IMR-90 (cell line): ENCODE measurements at regions not wholly inside any gene's neighbourhood (a gene's known extent, or its start where the extent isn't known, plus 50 kb on each side); places are given as distances from the start of the nearest gene placed in this dataset.

Experiments used
- ATAC-seq: fragments of 200-7000 bp; cut with Tn5 transposase; 2 replicates; pipeline ENCODE4 v1.9.1; 2020; ENCODE audit warnings: low read depth, mild to moderate bottlenecking, moderate library complexity
- BruUV-seq: library from RNA; stranded (reverse); fragments of 400-500 nt; replicated peaks from 2 replicates; lab custom pipeline; 2021; lab: Mats Ljungman, UMichigan
- CTCF ChIA-PET: fragments of 300-600 bp; formaldehyde crosslinking; extraction: SDS; loops from one replicate; lab custom pipeline; 2021; ENCODE audit warnings: antibody characterized with exemption; lab: Yijun Ruan, JAX
- POLR2A ChIA-PET: fragments of 300-600 bp; sonication (Branson Sonifier 250); formaldehyde crosslinking; loops from one replicate; lab custom pipeline; 2022; ENCODE audit warnings: antibody characterized with exemption; ENCODE audit not compliant: unreplicated experiment; lab: Charles Lee
- DNase-seq: peaks from one replicate; pipeline ENCODE4 v3.0.0; 2013
- H2AFZ ChIP-seq: replicated peaks from 2 replicates; pipeline ENCODE3; 2013; ENCODE audit warnings: low read length, mild to moderate bottlenecking; ENCODE audit not compliant: poor library complexity
- H2AK5ac ChIP-seq: 2 replicates; pipeline ENCODE4 v1.6.1; 2013; ENCODE audit warnings: low read depth, low read length, inconsistent platforms
- H2AK9ac ChIP-seq: replicated peaks from 2 replicates; pipeline ENCODE3; 2013; ENCODE audit warnings: mild to moderate bottlenecking, low read depth, low read length, moderate library complexity; ENCODE audit not compliant: poor library complexity
- H2BK120ac ChIP-seq: 2 replicates; pipeline ENCODE4 v1.6.1; 2013; ENCODE audit warnings: low read depth, low read length, inconsistent platforms
- H2BK15ac ChIP-seq: 3 replicates; pipeline ENCODE4 v1.6.1; 2013; ENCODE audit warnings: low read depth, low read length, inconsistent platforms
- H2BK20ac ChIP-seq: 2 replicates; pipeline ENCODE4 v1.6.1; 2013; ENCODE audit warnings: low read depth, mild to moderate bottlenecking, inconsistent platforms, low read length, moderate library complexity
- H2BK5ac ChIP-seq: 2 replicates; pipeline ENCODE4 v1.6.1; 2013; ENCODE audit warnings: mild to moderate bottlenecking, low read depth, low read length, inconsistent platforms; ENCODE audit not compliant: poor library complexity, severe bottlenecking
- H3K14ac ChIP-seq: replicated peaks from 2 replicates; pipeline ENCODE4 v1.6.1; 2013; ENCODE audit warnings: low read depth, low read length, inconsistent platforms
- H3K18ac ChIP-seq: 2 replicates; pipeline ENCODE4 v1.6.1; 2013; ENCODE audit warnings: low read depth, low read length, control low read depth
- H3K23ac ChIP-seq: 2 replicates; pipeline ENCODE4 v1.6.1; 2013; ENCODE audit warnings: low read depth, low read length, inconsistent platforms
- H3K27ac ChIP-seq: 2 replicates; pipeline ENCODE4 v1.5.1; 2013; ENCODE audit warnings: mild to moderate bottlenecking, control low read depth, low read length; ENCODE audit not compliant: insufficient read depth
- H3K27me3 ChIP-seq: 2 replicates; pipeline ENCODE4 v1.6.1; 2013; ENCODE audit warnings: low read length; ENCODE audit not compliant: control insufficient read depth, insufficient read depth
- H3K36me3 ChIP-seq: 2 replicates; pipeline ENCODE4 v1.6.1; 2013; ENCODE audit warnings: low read length, mixed read lengths; ENCODE audit not compliant: control insufficient read depth, insufficient read depth
- H3K4ac ChIP-seq: 2 replicates; pipeline ENCODE4 v1.6.1; 2013; ENCODE audit warnings: low read depth, low read length, inconsistent platforms
- H3K4me1 ChIP-seq: 2 replicates; pipeline ENCODE4 v1.6.1; 2013; ENCODE audit warnings: low read length, mixed read lengths; ENCODE audit not compliant: control insufficient read depth, insufficient read depth
- H3K4me2 ChIP-seq: 2 replicates; pipeline ENCODE4 v1.6.1; 2013; ENCODE audit warnings: low read depth, mild to moderate bottlenecking, control low read depth, low read length, moderate library complexity
- H3K4me3 ChIP-seq: 2 replicates; pipeline ENCODE4 v1.5.1; 2013; ENCODE audit warnings: low read depth, mild to moderate bottlenecking, control low read depth, low read length, moderate library complexity; ENCODE audit not compliant: insufficient read depth
- H3K56ac ChIP-seq: 2 replicates; pipeline ENCODE4 v1.6.1; 2013; ENCODE audit warnings: low read length, inconsistent platforms; ENCODE audit not compliant: insufficient read depth; ENCODE audit errors: extremely low read depth
- H3K79me1 ChIP-seq, 2 experiments: 2 replicates each; pipeline ENCODE4 v1.6.1; 2013; ENCODE audit warnings: low read length in 2 of 2, inconsistent platforms in 1 of 2, low read depth in 1 of 2
- H3K9ac ChIP-seq: 2 replicates; pipeline ENCODE4 v1.6.1; 2013; ENCODE audit warnings: low read depth, low read length, control low read depth
- H3K9me1 ChIP-seq: 2 replicates; pipeline ENCODE4 v1.6.1; 2013; ENCODE audit warnings: low read length, inconsistent platforms; ENCODE audit not compliant: insufficient read depth
- H3K9me3 ChIP-seq: 2 replicates; pipeline ENCODE4 v1.6.1; 2013; ENCODE audit warnings: low read length; ENCODE audit not compliant: control insufficient read depth, insufficient read depth
- H4K20me1 ChIP-seq: 2 replicates; pipeline ENCODE4 v1.6.1; 2013; ENCODE audit warnings: low read length, inconsistent platforms; ENCODE audit not compliant: insufficient read depth
- H4K5ac ChIP-seq: 2 replicates; pipeline ENCODE4 v1.6.1; 2013; ENCODE audit warnings: mild to moderate bottlenecking, low read depth, low read length, control low read depth
- H4K8ac ChIP-seq, 2 experiments: 2 replicates each; pipeline ENCODE4 v1.6.1; 2013; ENCODE audit warnings: low read depth in 2 of 2, low read length in 2 of 2, control low read depth in 1 of 2, inconsistent platforms in 1 of 2
- H4K91ac ChIP-seq: 2 replicates; pipeline ENCODE4 v1.6.1; 2013; ENCODE audit warnings: low read depth, low read length, inconsistent platforms; ENCODE audit not compliant: insufficient read depth
- BHLHE40 ChIP-seq: fragments of 150-350 bp; IDR thresholded peaks from 2 replicates; pipeline ENCODE4 v1.6.1; 2016; ENCODE audit warnings: mild to moderate bottlenecking, low read depth, low read length
- CEBPB ChIP-seq: IDR thresholded peaks from 2 replicates; pipeline ENCODE4 v1.6.1; 2012; ENCODE audit warnings: low read depth, low read length, improper control_type of control experiment
- CHD1 ChIP-seq: IDR thresholded peaks from 2 replicates; pipeline ENCODE4 v1.6.1; 2012; ENCODE audit warnings: low read depth, low read length, improper control_type of control experiment
- CTCF ChIP-seq: conservative IDR thresholded peaks from 2 replicates; pipeline ENCODE4 v1.5.1; 2012; ENCODE audit warnings: mild to moderate bottlenecking, low read depth, low read length, improper control_type of control experiment
- ELK1 ChIP-seq: fragments of 150-350 bp; IDR thresholded peaks from 2 replicates; pipeline ENCODE4 v1.6.1; 2016; ENCODE audit warnings: low read depth, mild to moderate bottlenecking, low read length, moderate library complexity, borderline replicate concordance
- FOS ChIP-seq: fragments of 150-350 bp; IDR thresholded peaks from 2 replicates; pipeline ENCODE4 v1.6.1; 2016; ENCODE audit warnings: low read depth, low read length
- MAFK ChIP-seq: IDR thresholded peaks from 2 replicates; pipeline ENCODE4 v1.6.1; 2012; ENCODE audit warnings: low read depth, low read length, improper control_type of control experiment
- MAZ ChIP-seq: IDR thresholded peaks from 2 replicates; pipeline ENCODE4 v1.6.1; 2012; ENCODE audit warnings: low read depth, mild to moderate bottlenecking, low read length, improper control_type of control experiment, moderate library complexity, borderline replicate concordance
- MXI1 ChIP-seq: IDR thresholded peaks from 2 replicates; pipeline ENCODE4 v1.6.1; 2012; ENCODE audit warnings: low read depth, mild to moderate bottlenecking, low read length, moderate library complexity, borderline replicate concordance
- NFE2L2 ChIP-seq: fragments of 150-350 bp; IDR thresholded peaks from 2 replicates; pipeline ENCODE4 v1.6.1; 2016; ENCODE audit warnings: low read depth, mild to moderate bottlenecking, low read length
- POLR2A ChIP-seq: IDR thresholded peaks from 2 replicates; pipeline ENCODE4 v1.6.1; 2012; ENCODE audit warnings: mild to moderate bottlenecking, low read depth, low read length
- RAD21 ChIP-seq: IDR thresholded peaks from 2 replicates; pipeline ENCODE4 v1.6.1; 2012; ENCODE audit warnings: low read length, improper control_type of control experiment
- RCOR1 ChIP-seq: IDR thresholded peaks from 2 replicates; pipeline ENCODE4 v1.6.1; 2012; ENCODE audit warnings: mild to moderate bottlenecking, low read length, improper control_type of control experiment; ENCODE audit not compliant: insufficient replicate concordance
- RFX5 ChIP-seq: IDR thresholded peaks from 2 replicates; pipeline ENCODE4 v1.8.0; 2012; ENCODE audit warnings: low read depth, mild to moderate bottlenecking, low read length, moderate library complexity
- SMC3 ChIP-seq: fragments of 150-350 bp; IDR thresholded peaks from 2 replicates; pipeline ENCODE4 v1.6.1; 2016; ENCODE audit warnings: low read depth, mild to moderate bottlenecking, antibody characterized with exemption, low read length, moderate library complexity
- USF2 ChIP-seq: fragments of 150-350 bp; IDR thresholded peaks from 2 replicates; pipeline ENCODE4 v1.6.1; 2017; ENCODE audit warnings: mild to moderate bottlenecking, antibody characterized with exemption, low read length, low read depth
- dilution Hi-C: fragments of 300-500 bp; cut with HindIII; formaldehyde crosslinking; loops from one replicate; pipeline ENCODE4 v1.14.3; 2018; ENCODE audit warnings: low sequenced_read_pairs; ENCODE audit not compliant: unreplicated experiment
- in situ Hi-C: fragments of 300-500 bp; cut with MboI; formaldehyde crosslinking; loops from 3 replicates; pipeline ENCODE4 v1.14.3; 2019; ENCODE audit warnings: low sequenced_read_pairs, inconsistent platforms, mixed read lengths
- intact Hi-C: fragments of 100-400 bp; cut with micrococcal nuclease; formaldehyde crosslinking; loops from 2 replicates; pipeline ENCODE4 v1.10.0; 2022

GRCh38 chr12:73159954-73160353 lies 887.8 kb downstream of the TRHDE start:
- H2BK20ac ChIP-seq: no peak overlapping the region
- H4K5ac ChIP-seq: no peak overlapping the region
- no peaks in the 10 kb centered on the region for H3K79me1 ChIP-seq
- no peaks in the 10 kb centered on the region for H4K20me1 ChIP-seq
- no TSS peak for BruUV-seq
- no peaks in the 10 kb centered on the region for H3K36me3 ChIP-seq
- no peaks in the 10 kb centered on the region for H3K9me1 ChIP-seq
- H2AFZ ChIP-seq: no peak overlapping the region
- no peak for DNase-seq
- H3K4me1 ChIP-seq: no peaks in the 10 kb centered on the region
- in situ Hi-C loops: no loop called here
- ChIA-PET CTCF (no interaction called here), POLR2A (no interaction called here)
- intact Hi-C loops: no loop called here
- no peaks in the 10 kb centered on the region for H3K27me3 ChIP-seq
- no peak for ATAC-seq
- H3K56ac ChIP-seq: no peak overlapping the region
- no peak overlapping the region for H2BK15ac ChIP-seq
- no peak overlapping the region for H3K14ac ChIP-seq
- no peak overlapping the region for H4K8ac ChIP-seq
- no peak overlapping the region for H2BK5ac ChIP-seq
- H3K18ac ChIP-seq: no peak overlapping the region
- no peak overlapping the region for H3K23ac ChIP-seq
- dilution Hi-C loops: no loop called here
- H3K4ac ChIP-seq: no peak overlapping the region
- TF ChIP-seq MAFK (no peak), SMC3 (no peak), NFE2L2 (no peak), POLR2A (no peak), FOS (no peak), CHD1 (no peak), RCOR1 (no peak), BHLHE40 (no peak), MAZ (no peak), CTCF (no peak), CEBPB (no peak), MXI1 (no peak), ELK1 (no peak), USF2 (no peak), RAD21 (no peak), RFX5 (no peak)
- peaks cover 2% of the 10 kb centered on the region; the same call in 1 of the 2 replicates for H3K9me3 ChIP-seq
- no peak overlapping the region for H3K9ac ChIP-seq
- H3K4me3 ChIP-seq: no peak overlapping the region
- no peak overlapping the region for H2BK120ac ChIP-seq
- no peak overlapping the region for H3K4me2 ChIP-seq
- no peak overlapping the region for H3K27ac ChIP-seq
- H2AK9ac ChIP-seq: no peak overlapping the region
- H2AK5ac ChIP-seq: no peak overlapping the region
- no peak overlapping the region for H4K91ac ChIP-seq
